ENCODE measurements at regions not wholly inside any gene's neighbourhood (a gene's known extent, or its start where the extent isn't known, plus 50 kb on each side); places are given as distances from the start of the nearest gene placed in this dataset.

DNA sequence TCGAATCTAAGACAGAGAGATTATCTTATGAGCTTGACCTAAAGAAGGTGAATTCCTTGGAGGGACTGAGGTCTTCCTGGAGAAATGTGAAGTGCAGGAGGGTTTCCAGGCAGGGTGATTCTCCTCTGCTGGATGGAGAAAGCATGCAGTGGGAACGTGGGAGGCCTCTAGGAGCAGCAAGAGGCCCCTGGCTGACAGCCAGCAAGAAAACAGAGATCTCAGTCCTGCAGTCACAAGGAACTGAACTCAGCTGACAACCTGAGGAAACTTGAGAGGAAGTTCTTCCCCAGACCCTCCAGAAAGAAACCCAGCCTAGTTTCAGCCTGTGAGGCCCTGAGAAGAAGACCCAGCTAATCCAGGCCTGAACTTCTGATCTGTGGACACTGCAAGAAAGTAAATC lies 345.9 kb downstream of the FAM72C start:
- TF ChIP-seq, protein P1, sequence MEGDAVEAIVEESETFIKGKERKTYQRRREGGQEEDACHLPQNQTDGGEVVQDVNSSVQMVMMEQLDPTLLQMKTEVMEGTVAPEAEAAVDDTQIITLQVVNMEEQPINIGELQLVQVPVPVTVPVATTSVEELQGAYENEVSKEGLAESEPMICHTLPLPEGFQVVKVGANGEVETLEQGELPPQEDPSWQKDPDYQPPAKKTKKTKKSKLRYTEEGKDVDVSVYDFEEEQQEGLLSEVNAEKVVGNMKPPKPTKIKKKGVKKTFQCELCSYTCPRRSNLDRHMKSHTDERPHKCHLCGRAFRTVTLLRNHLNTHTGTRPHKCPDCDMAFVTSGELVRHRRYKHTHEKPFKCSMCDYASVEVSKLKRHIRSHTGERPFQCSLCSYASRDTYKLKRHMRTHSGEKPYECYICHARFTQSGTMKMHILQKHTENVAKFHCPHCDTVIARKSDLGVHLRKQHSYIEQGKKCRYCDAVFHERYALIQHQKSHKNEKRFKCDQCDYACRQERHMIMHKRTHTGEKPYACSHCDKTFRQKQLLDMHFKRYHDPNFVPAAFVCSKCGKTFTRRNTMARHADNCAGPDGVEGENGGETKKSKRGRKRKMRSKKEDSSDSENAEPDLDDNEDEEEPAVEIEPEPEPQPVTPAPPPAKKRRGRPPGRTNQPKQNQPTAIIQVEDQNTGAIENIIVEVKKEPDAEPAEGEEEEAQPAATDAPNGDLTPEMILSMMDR (IDR thresholded peaks at IDR 0.05; ENCODE audit: low read length) = no peak
- TF ChIP-seq EZH2 (IDR thresholded peaks at IDR 0.05; ENCODE audit: borderline replicate concordance, low read length) = no peak

All from OCI-LY1 (cell line).